ENCODE measurements at regions not wholly inside any gene's neighbourhood (a gene's known extent, or its start where the extent isn't known, plus 50 kb on each side); places are given as distances from the start of the nearest gene placed in this dataset.

DNA sequence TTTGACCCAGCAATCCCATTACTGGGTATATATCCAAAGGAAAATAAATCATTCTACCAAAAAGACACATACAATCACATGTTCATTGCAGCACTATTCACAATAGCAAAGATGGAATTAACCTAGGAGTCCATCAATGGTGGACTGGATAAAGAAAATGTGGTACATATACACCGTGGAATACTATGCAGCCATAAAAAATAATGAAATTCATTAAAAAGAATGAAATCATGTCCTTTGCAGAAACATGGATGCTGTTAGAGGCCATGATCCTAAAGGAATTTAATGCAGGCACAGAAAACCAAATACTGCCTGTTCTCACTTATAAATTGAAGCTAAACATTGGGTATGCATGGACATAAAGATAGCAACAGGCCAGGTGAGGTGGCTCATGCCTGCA is 61.9 kb upstream of the BMP6 start:
- Mint-ChIP-seq H3K4me1 (ENCODE audit: unreplicated experiment) (no peaks in the 10 kb centered on the region), H3K36me3 (no peaks in the 10 kb centered on the region)
- TF ChIP-seq, protein P1, sequence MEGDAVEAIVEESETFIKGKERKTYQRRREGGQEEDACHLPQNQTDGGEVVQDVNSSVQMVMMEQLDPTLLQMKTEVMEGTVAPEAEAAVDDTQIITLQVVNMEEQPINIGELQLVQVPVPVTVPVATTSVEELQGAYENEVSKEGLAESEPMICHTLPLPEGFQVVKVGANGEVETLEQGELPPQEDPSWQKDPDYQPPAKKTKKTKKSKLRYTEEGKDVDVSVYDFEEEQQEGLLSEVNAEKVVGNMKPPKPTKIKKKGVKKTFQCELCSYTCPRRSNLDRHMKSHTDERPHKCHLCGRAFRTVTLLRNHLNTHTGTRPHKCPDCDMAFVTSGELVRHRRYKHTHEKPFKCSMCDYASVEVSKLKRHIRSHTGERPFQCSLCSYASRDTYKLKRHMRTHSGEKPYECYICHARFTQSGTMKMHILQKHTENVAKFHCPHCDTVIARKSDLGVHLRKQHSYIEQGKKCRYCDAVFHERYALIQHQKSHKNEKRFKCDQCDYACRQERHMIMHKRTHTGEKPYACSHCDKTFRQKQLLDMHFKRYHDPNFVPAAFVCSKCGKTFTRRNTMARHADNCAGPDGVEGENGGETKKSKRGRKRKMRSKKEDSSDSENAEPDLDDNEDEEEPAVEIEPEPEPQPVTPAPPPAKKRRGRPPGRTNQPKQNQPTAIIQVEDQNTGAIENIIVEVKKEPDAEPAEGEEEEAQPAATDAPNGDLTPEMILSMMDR (conservative IDR thresholded peaks at IDR 0.05): no peak

DNA sequence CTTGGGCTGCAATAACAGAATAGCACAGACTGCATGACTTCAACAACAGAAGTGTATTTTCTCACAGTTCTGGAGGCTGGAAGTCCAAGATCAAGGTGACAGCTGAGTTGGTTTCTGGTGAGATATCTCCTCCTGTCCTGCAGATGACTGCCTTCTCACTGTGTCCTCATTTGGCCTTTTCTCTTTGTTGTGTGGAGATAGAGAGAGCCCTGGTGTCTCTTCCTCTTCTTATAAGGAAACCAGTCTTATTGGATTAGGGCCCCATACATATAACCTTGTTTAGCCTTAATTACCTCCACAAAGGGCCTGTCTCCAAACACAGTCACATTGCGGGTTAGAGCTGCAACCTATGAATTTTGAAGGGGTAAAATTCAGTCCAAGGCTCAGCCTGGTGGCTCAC is 57.0 kb upstream of the BMP6 start:
- Mint-ChIP-seq H3K27ac (no peak overlapping the region), H3K36me3 (no peaks in the 10 kb centered on the region), H3K4me1 (ENCODE audit: unreplicated experiment) (peaks cover 13% of the 10 kb centered on the region), H3K9me3 (no peaks in the 10 kb centered on the region), H3K27me3 (peaks cover 7% of the 10 kb centered on the region), H3K4me3 (no peak overlapping the region)
- TF ChIP-seq, protein P1 (conservative IDR thresholded peaks at IDR 0.05): no peak
- DNase-seq (ENCODE audit: extremely low spot score, unreplicated experiment): no peak

More for the DNA sequence above, 61.9 kb upstream of the BMP6 start:
- DNase-seq (ENCODE audit: extremely low spot score, unreplicated experiment): no peak
- Mint-ChIP-seq H3K27ac (no peak overlapping the region), H3K9me3 (no peaks in the 10 kb centered on the region), H3K4me3 (no peak overlapping the region), H3K27me3 (peaks cover 10% of the 10 kb centered on the region)

DNA sequence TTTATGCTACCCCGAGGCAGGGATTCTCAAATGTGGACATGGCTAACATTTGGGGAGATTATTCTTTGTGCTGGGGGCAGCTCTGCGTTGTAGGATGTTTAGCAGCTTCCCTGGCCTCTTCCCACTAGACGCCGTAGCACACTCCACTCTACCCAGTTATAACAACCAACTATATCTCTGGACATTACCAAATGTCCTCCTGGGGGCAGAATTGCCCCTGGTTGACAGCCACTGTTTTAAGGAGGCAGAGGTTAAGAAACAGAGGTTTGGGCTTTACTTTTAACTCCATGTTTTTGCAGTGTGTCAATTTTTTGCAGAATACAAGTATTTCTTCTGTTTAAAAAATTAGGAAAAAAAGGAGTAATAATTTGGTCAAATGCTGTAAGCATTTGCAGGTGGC is 56.2 kb upstream of the BMP6 start:
- H3K27ac Mint-ChIP-seq: no peak overlapping the region
- no peak for DNase-seq (ENCODE audit: extremely low spot score, unreplicated experiment)
- peaks cover 13% of the 10 kb centered on the region for H3K4me1 Mint-ChIP-seq (ENCODE audit: unreplicated experiment)
- peaks cover 7% of the 10 kb centered on the region for H3K27me3 Mint-ChIP-seq
- TF ChIP-seq, protein P1 (conservative IDR thresholded peaks at IDR 0.05): no peak
- H3K4me3 Mint-ChIP-seq: no peak overlapping the region
- no peaks in the 10 kb centered on the region for H3K9me3 Mint-ChIP-seq
- H3K36me3 Mint-ChIP-seq: no peaks in the 10 kb centered on the region

DNA sequence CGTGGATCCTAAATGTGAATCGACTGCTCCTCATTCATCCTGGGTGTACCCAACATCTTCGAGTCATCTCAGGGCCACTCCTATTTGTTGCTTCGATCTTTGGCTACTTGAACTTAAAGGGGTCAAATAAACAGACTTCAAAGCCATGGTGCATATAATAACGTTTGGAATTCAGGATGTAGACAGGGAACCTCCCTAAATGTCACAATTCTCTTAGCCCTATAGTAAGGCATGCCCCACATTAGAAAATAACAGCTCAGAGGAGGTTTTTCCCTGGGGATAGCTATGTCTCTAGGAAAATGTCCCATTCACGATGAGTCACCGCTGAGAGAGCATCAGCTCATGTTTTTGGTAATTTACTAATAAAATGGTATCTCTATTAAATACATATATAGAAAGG is 54.8 kb upstream of the BMP6 start:
- TF ChIP-seq, protein P1 (conservative IDR thresholded peaks at IDR 0.05): no peak
- Mint-ChIP-seq H3K4me3 (no peak overlapping the region), H3K9me3 (no peaks in the 10 kb centered on the region), H3K27me3 (peaks cover 7% of the 10 kb centered on the region), H3K4me1 (ENCODE audit: unreplicated experiment) (peaks cover 13% of the 10 kb centered on the region), H3K27ac (no peak overlapping the region), H3K36me3 (no peaks in the 10 kb centered on the region)
- no peak for DNase-seq (ENCODE audit: extremely low spot score, unreplicated experiment)

DNA sequence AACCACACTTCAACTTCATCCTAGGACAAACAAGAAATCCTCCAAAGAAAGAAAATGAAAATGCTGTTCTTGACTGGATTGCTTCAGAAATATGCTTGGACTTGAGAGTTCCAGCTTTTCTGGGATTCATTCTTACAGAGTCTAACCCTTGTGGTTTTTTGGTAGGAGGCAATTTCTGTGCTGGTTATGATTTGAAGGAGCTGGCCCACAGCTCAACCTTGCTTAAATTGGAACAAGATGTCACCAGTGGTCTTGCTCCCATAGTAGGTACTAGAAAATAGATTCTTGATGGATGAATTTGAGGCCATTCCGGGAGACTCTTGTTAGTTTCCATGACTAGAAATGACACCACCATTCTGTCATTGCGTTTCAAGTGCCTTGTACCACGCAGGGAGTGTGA is 54.3 kb upstream of the BMP6 start:
- TF ChIP-seq, protein P1 (conservative IDR thresholded peaks at IDR 0.05): no peak
- Mint-ChIP-seq H3K36me3 (no peaks in the 10 kb centered on the region), H3K27me3 (peaks cover 7% of the 10 kb centered on the region), H3K4me3 (no peak overlapping the region), H3K9me3 (no peaks in the 10 kb centered on the region), H3K4me1 (ENCODE audit: unreplicated experiment) (peaks cover 13% of the 10 kb centered on the region), H3K27ac (no peak overlapping the region)
- no peak for DNase-seq (ENCODE audit: extremely low spot score, unreplicated experiment)
